ENCODE measurements at regions not wholly inside any gene's neighbourhood (a gene's known extent, or its start where the extent isn't known, plus 50 kb on each side); places are given as distances from the start of the nearest gene placed in this dataset.

DNA sequence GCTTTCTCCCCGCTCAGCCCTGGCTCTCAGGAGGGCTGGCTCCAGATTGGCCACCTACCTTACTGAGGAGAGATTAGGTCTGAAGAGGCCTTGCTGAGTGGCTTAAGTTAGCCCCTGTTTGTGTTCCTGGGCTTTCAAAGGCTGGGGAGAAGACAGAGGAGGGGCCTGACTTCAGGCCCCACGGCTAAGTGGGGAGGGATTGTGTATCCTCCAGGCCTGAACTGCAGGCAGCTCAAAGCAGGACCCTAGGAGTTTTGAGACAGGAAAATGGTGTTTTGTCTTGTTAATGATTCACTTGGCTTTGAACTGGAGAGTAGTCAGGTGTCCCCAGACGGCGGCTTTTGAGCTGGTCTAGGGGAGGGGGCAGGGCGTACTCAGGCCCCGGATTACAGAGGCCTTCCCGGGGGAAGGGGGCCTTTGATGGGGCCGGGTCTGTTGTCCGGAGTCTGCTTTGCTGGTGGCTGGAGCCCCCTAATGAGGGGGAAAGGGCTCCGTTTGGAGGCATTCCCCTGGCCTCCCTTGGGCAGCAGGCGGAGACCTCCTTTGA is 162.0 kb upstream of the SMIM23 start:
- TF ChIP-seq, protein P1, sequence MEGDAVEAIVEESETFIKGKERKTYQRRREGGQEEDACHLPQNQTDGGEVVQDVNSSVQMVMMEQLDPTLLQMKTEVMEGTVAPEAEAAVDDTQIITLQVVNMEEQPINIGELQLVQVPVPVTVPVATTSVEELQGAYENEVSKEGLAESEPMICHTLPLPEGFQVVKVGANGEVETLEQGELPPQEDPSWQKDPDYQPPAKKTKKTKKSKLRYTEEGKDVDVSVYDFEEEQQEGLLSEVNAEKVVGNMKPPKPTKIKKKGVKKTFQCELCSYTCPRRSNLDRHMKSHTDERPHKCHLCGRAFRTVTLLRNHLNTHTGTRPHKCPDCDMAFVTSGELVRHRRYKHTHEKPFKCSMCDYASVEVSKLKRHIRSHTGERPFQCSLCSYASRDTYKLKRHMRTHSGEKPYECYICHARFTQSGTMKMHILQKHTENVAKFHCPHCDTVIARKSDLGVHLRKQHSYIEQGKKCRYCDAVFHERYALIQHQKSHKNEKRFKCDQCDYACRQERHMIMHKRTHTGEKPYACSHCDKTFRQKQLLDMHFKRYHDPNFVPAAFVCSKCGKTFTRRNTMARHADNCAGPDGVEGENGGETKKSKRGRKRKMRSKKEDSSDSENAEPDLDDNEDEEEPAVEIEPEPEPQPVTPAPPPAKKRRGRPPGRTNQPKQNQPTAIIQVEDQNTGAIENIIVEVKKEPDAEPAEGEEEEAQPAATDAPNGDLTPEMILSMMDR (IDR thresholded peaks at IDR 0.05; ENCODE audit: insufficient read depth, low read length): no peak
- no peak for TF ChIP-seq POLR2AphosphoS5 (IDR thresholded peaks at IDR 0.05; ENCODE audit: low read depth)
- no peak for TF ChIP-seq SPI1 (IDR thresholded peaks at IDR 0.05; ENCODE audit: borderline replicate concordance, low read depth)
- TF ChIP-seq, protein P2, sequence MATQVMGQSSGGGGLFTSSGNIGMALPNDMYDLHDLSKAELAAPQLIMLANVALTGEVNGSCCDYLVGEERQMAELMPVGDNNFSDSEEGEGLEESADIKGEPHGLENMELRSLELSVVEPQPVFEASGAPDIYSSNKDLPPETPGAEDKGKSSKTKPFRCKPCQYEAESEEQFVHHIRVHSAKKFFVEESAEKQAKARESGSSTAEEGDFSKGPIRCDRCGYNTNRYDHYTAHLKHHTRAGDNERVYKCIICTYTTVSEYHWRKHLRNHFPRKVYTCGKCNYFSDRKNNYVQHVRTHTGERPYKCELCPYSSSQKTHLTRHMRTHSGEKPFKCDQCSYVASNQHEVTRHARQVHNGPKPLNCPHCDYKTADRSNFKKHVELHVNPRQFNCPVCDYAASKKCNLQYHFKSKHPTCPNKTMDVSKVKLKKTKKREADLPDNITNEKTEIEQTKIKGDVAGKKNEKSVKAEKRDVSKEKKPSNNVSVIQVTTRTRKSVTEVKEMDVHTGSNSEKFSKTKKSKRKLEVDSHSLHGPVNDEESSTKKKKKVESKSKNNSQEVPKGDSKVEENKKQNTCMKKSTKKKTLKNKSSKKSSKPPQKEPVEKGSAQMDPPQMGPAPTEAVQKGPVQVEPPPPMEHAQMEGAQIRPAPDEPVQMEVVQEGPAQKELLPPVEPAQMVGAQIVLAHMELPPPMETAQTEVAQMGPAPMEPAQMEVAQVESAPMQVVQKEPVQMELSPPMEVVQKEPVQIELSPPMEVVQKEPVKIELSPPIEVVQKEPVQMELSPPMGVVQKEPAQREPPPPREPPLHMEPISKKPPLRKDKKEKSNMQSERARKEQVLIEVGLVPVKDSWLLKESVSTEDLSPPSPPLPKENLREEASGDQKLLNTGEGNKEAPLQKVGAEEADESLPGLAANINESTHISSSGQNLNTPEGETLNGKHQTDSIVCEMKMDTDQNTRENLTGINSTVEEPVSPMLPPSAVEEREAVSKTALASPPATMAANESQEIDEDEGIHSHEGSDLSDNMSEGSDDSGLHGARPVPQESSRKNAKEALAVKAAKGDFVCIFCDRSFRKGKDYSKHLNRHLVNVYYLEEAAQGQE (IDR thresholded peaks at IDR 0.05; ENCODE audit: insufficient replicate concordance, low read depth): no peak

All from HL-60 (cell line).